HCT116 (cell line): ENCODE measurements at regions not wholly inside any gene's neighbourhood (a gene's known extent, or its start where the extent isn't known, plus 50 kb on each side); places are given as distances from the start of the nearest gene placed in this dataset.

Source experiments
- POLR2A ChIP-seq: IDR thresholded peaks from 2 replicates; pipeline ENCODE4 v1.7.0; 2011; ENCODE audit warnings: borderline replicate concordance; ENCODE audit not compliant: insufficient read depth, insufficient read length; ENCODE audit errors: extremely low read depth
- POLR2AphosphoS5 ChIP-seq: IDR thresholded peaks from 2 replicates; pipeline ENCODE4 v1.6.1; 2011; ENCODE audit warnings: mild to moderate bottlenecking, low read depth, low read length, moderate library complexity
- ZBTB33 ChIP-seq: IDR thresholded peaks from 2 replicates; pipeline ENCODE4 v1.6.1; 2011; ENCODE audit warnings: mild to moderate bottlenecking, low read length, moderate library complexity; ENCODE audit not compliant: insufficient replicate concordance; ENCODE audit errors: extremely low read depth

GRCh38 chr5:159777049-159777660 is 139.1 kb upstream of the ADRA1B start:
- TF ChIP-seq POLR2A (no peak), ZBTB33 (no peak), POLR2AphosphoS5 (no peak)
